ENCODE measurements at regions not wholly inside any gene's neighbourhood (a gene's known extent, or its start where the extent isn't known, plus 50 kb on each side); places are given as distances from the start of the nearest gene placed in this dataset.

DNA sequence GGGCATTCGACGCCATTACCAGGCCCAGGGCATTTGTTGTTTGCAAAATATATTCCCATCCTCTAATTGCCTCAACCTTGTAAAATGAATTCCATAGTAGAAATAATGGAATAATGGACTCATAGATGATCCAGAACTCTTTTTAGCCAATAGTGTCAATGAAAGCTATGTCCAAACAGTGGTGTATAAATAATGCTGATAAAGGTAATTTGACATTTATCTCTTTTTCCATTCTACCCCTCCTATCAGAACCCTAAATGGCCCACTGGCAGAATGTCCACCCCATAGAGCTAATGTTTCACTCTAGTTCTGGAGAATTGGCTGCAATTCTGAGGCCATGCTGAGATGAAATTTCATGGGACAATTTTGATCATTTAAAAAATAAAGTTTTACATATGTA lies 76.4 kb upstream of the DLX6 start:
- no peaks in the 10 kb centered on the region for H3K9me3 ChIP-seq (ENCODE audit: severe bottlenecking)
- no peaks in the 10 kb centered on the region for H3K27me3 ChIP-seq (ENCODE audit: insufficient read depth, low read depth, severe bottlenecking)
- DNase-seq, result no peak
- no peak overlapping the region for H3K27ac ChIP-seq
- no peak overlapping the region for H3K4me3 ChIP-seq (ENCODE audit: low read depth, low read length)
- TF ChIP-seq, protein P1, sequence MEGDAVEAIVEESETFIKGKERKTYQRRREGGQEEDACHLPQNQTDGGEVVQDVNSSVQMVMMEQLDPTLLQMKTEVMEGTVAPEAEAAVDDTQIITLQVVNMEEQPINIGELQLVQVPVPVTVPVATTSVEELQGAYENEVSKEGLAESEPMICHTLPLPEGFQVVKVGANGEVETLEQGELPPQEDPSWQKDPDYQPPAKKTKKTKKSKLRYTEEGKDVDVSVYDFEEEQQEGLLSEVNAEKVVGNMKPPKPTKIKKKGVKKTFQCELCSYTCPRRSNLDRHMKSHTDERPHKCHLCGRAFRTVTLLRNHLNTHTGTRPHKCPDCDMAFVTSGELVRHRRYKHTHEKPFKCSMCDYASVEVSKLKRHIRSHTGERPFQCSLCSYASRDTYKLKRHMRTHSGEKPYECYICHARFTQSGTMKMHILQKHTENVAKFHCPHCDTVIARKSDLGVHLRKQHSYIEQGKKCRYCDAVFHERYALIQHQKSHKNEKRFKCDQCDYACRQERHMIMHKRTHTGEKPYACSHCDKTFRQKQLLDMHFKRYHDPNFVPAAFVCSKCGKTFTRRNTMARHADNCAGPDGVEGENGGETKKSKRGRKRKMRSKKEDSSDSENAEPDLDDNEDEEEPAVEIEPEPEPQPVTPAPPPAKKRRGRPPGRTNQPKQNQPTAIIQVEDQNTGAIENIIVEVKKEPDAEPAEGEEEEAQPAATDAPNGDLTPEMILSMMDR (IDR thresholded peaks at IDR 0.05; ENCODE audit: low read depth, low read length), result no peak
- H3K36me3 ChIP-seq, result no peaks in the 10 kb centered on the region

DNA sequence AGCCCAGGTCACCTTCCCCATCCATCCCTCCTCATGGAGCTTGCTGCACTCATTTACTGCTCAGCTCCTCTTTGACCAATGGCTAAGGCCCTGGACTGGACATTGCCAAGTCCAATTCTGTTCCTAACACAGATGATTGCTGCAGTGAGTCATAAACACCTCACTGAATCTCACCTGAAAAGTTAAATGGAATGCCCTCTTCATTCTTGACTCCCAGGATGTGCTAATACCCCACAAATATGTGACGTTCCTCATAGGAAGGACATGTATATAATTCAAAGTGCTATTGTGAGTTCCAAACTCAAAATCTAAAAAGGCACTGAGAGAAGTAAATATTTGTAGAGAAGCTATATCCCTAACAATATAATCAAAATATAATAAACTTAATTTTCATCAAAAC lies 73.5 kb upstream of the DLX6 start:
- H3K27ac ChIP-seq, result no peak overlapping the region
- no peak for DNase-seq
- H3K9me3 ChIP-seq (ENCODE audit: severe bottlenecking), result no peaks in the 10 kb centered on the region
- H3K36me3 ChIP-seq, result no peaks in the 10 kb centered on the region
- TF ChIP-seq, protein P1 (IDR thresholded peaks at IDR 0.05; ENCODE audit: low read depth, low read length), result no peak
- no peaks in the 10 kb centered on the region for H3K27me3 ChIP-seq (ENCODE audit: insufficient read depth, low read depth, severe bottlenecking)
- no peak overlapping the region for H3K4me3 ChIP-seq (ENCODE audit: low read depth, low read length)

- no peak overlapping the region for H3K27ac ChIP-seq
- no peaks in the 10 kb centered on the region for H3K36me3 ChIP-seq
- H3K9me3 ChIP-seq (ENCODE audit: severe bottlenecking), result no peaks in the 10 kb centered on the region
- TF ChIP-seq, protein P1 (IDR thresholded peaks at IDR 0.05; ENCODE audit: low read depth, low read length), result no peak
- no peak for DNase-seq
- no peak overlapping the region for H3K4me3 ChIP-seq (ENCODE audit: low read depth, low read length)
- no peaks in the 10 kb centered on the region for H3K27me3 ChIP-seq (ENCODE audit: insufficient read depth, low read depth, severe bottlenecking)
Observed at GRCh38 chr7:96933067-96933645, 72.2 kb upstream of the DLX6 start.

- TF ChIP-seq, protein P1 (IDR thresholded peaks at IDR 0.05; ENCODE audit: low read depth, low read length), result no peak
- Histone ChIP-seq H3K9me3 (ENCODE audit: severe bottlenecking) (no peaks in the 10 kb centered on the region), H3K36me3 (no peaks in the 10 kb centered on the region), H3K4me3 (ENCODE audit: low read depth, low read length) (no peak overlapping the region), H3K27me3 (ENCODE audit: insufficient read depth, low read depth, severe bottlenecking) (no peaks in the 10 kb centered on the region), H3K27ac (no peak overlapping the region)
- no peak for DNase-seq
Observed at GRCh38 chr7:96936621-96937020, 68.7 kb upstream of the DLX6 start.

- Histone ChIP-seq H3K4me3 (ENCODE audit: low read depth, low read length) (no peak overlapping the region), H3K27ac (no peak overlapping the region), H3K27me3 (ENCODE audit: insufficient read depth, low read depth, severe bottlenecking) (no peaks in the 10 kb centered on the region), H3K36me3 (no peaks in the 10 kb centered on the region), H3K9me3 (ENCODE audit: severe bottlenecking) (no peaks in the 10 kb centered on the region)
- DNase-seq, result no peak
- TF ChIP-seq, protein P1 (IDR thresholded peaks at IDR 0.05; ENCODE audit: low read depth, low read length), result no peak
Observed at GRCh38 chr7:96942112-96942511, 63.2 kb upstream of the DLX6 start.

- DNase-seq, result no peak
- TF ChIP-seq, protein P1 (IDR thresholded peaks at IDR 0.05; ENCODE audit: low read depth, low read length), result no peak
- Histone ChIP-seq H3K27me3 (ENCODE audit: insufficient read depth, low read depth, severe bottlenecking) (no peaks in the 10 kb centered on the region), H3K4me3 (ENCODE audit: low read depth, low read length) (no peak overlapping the region), H3K36me3 (no peaks in the 10 kb centered on the region), H3K9me3 (ENCODE audit: severe bottlenecking) (no peaks in the 10 kb centered on the region), H3K27ac (no peak overlapping the region)
Observed at GRCh38 chr7:96949766-96950165, 55.6 kb upstream of the DLX6 start.

Data from WERI-Rb-1 (cell line).